Nephron progenitor cell (in vitro differentiated cells): ENCODE measurements at regions not wholly inside any gene's neighbourhood (a gene's known extent, or its start where the extent isn't known, plus 50 kb on each side); places are given as distances from the start of the nearest gene placed in this dataset.
"Not testable (repeated sequence)": the region's sequence is repeated elsewhere in the genome, so short reads cannot be mapped to it uniquely, and the experiment has no call there.

Experiments
- DNase-seq: peaks from one replicate; pipeline ENCODE4 v3.0.0; 2021
- H3K27ac Mint-ChIP-seq: 2 replicates; pipeline ENCODE4 v1.8.0; 2021; ENCODE audit warnings: mild to moderate bottlenecking, moderate library complexity, mixed read lengths
- H3K27me3 Mint-ChIP-seq: 2 replicates; pipeline ENCODE4 v1.8.0; 2021; ENCODE audit warnings: mild to moderate bottlenecking, low read depth, mixed read lengths; ENCODE audit not compliant: poor library complexity
- H3K36me3 Mint-ChIP-seq: 2 replicates; pipeline ENCODE4 v1.8.0; 2021; ENCODE audit warnings: low read depth, mixed read lengths
- H3K4me1 Mint-ChIP-seq: 2 replicates; pipeline ENCODE4 v1.8.0; 2021; ENCODE audit warnings: mixed read lengths
- H3K4me3 Mint-ChIP-seq: 2 replicates; pipeline ENCODE4 v1.8.0; 2021; ENCODE audit warnings: mild to moderate bottlenecking, moderate library complexity, mixed read lengths
- H3K9me3 Mint-ChIP-seq: 2 replicates; pipeline ENCODE4 v1.8.0; 2021; ENCODE audit warnings: mild to moderate bottlenecking, moderate library complexity, mixed read lengths
- CTCF ChIP-seq: fragments of 200-600 bp; sonication (generic); IDR thresholded peaks from 2 replicates; pipeline ENCODE4 v1.5.0; 2021; ENCODE audit warnings: antibody characterized with exemption

DNA sequence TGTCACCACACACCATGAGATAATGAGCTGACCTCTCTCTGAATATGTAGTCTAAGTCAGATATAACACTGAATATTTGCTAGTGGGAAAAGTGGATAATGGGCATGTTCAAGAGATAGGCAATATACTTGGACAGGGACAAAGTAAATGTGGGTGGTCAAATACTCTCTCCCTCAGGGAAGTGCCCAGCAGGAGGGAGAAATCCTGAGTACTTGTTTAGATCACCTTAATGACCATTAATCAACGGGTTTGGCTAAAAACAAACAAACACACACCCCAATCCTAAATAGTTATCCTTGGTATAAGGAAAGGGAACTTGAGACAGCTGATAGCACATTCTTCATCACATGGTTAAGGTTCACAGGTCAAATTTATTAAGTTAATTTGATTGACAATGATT, 933.5 kb downstream of the C4orf33 start:
- no peak for TF ChIP-seq CTCF
- Mint-ChIP-seq H3K9me3 (no peaks in the 10 kb centered on the region), H3K27me3 (peaks cover 3% of the 10 kb centered on the region), H3K36me3 (no peaks in the 10 kb centered on the region), H3K4me3 (no peak overlapping the region), H3K27ac (no peak overlapping the region), H3K4me1 (peaks cover 3% of the 10 kb centered on the region)
- DNase-seq = no peak

DNA sequence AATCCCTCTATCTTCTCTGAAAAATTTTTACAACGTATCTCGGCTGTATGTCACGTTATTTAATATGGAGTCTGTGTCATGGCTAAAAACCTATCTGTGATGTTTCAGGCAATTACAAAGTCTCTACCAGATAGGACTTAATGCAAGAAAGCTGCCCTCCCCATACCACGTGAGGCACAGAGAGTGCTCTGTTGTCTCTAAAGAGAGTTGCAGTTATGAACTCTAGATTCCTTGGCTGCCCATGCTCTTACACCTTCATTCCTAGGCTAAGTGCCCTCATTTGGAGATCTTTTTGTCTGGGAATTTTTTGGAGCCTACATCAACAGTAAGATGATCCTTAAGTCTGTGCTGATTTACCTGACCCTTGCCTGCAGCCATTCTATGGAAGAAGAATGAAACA, 935.9 kb downstream of the C4orf33 start:
- no peak for TF ChIP-seq CTCF
- no peak for DNase-seq
- H3K4me3 Mint-ChIP-seq = no peak overlapping the region

GRCh38 chr4:130033657-130034056, 937.7 kb downstream of the C4orf33 start:
- H3K4me3 Mint-ChIP-seq, DNase-seq, H3K36me3 Mint-ChIP-seq, H3K27me3 Mint-ChIP-seq, H3K4me1 Mint-ChIP-seq, H3K27ac Mint-ChIP-seq, H3K9me3 Mint-ChIP-seq: not testable (repeated sequence)

More for the DNA sequence above, 935.9 kb downstream of the C4orf33 start:
- H3K36me3 Mint-ChIP-seq = no peaks in the 10 kb centered on the region
- H3K27ac Mint-ChIP-seq = no peak overlapping the region
- H3K27me3 Mint-ChIP-seq = no peaks in the 10 kb centered on the region
- no peaks in the 10 kb centered on the region for H3K9me3 Mint-ChIP-seq
- H3K4me1 Mint-ChIP-seq = peaks cover 3% of the 10 kb centered on the region

- Mint-ChIP-seq H3K4me3 (no peak overlapping the region), H3K4me1 (no peaks in the 10 kb centered on the region), H3K27me3 (peaks cover 7% of the 10 kb centered on the region), H3K27ac (no peak overlapping the region), H3K36me3 (no peaks in the 10 kb centered on the region), H3K9me3 (peaks cover 10% of the 10 kb centered on the region)
- no peak for TF ChIP-seq CTCF
- DNase-seq = no peak
Observed at GRCh38 chr4:130034876-130035275, 938.9 kb downstream of the C4orf33 start.

- Mint-ChIP-seq H3K4me1 (no peaks in the 10 kb centered on the region), H3K36me3 (no peaks in the 10 kb centered on the region), H3K27me3 (peaks cover 7% of the 10 kb centered on the region), H3K27ac (no peak overlapping the region), H3K4me3 (no peak overlapping the region), H3K9me3 (peaks cover 10% of the 10 kb centered on the region)
- TF ChIP-seq CTCF = no peak
- DNase-seq = no peak
Observed at GRCh38 chr4:130035391-130035790, 939.4 kb downstream of the C4orf33 start.

DNA sequence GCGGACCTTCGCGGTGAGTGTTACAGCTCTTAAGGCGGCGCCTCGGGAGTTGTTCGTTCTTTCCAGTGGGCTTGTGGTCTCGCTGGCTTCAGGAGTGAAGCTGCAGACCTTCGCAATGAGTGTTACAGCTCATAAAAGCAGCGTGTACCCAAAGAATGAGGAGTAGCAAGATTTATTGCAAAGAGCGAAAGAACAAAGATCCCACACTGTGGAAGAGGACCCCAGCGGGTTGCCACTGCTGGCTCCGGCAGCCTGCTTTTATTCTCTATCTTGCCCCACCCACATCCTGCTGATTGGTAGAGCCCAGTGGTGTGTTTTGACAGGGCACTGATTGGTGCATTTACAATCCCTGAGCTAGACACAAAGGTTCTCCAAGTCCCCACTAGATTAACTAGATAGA, 941.9 kb downstream of the C4orf33 start:
- H3K9me3 Mint-ChIP-seq, DNase-seq, H3K27ac Mint-ChIP-seq, H3K4me1 Mint-ChIP-seq, H3K4me3 Mint-ChIP-seq, H3K36me3 Mint-ChIP-seq, H3K27me3 Mint-ChIP-seq: not testable (repeated sequence)

DNA sequence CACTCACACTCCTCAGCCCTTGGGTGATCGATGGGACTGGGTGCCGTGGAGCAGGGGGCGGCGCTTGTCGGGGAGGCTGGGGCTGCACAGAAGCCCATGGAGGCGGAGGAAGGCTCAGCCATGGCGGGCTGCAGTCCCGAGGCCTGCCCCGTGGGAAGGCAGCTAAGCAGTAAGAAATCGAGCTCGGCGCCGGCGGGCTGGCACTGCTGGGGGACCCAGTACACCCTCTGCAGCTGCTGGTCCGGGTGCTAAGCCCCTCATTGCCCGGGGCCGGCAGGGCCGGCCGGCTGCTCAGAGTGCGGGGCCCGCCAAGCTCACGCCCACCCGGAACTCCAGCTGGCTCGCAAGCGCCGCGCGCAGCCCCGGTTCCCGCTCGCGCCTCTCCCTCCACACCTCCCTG, 942.6 kb downstream of the C4orf33 start:
- not testable (repeated sequence) for DNase-seq, H3K27me3 Mint-ChIP-seq, H3K9me3 Mint-ChIP-seq, H3K27ac Mint-ChIP-seq, H3K36me3 Mint-ChIP-seq, H3K4me1 Mint-ChIP-seq, H3K4me3 Mint-ChIP-seq
